HG03575 (cell line): ENCODE measurements at regions not wholly inside any gene's neighbourhood (a gene's known extent, or its start where the extent isn't known, plus 50 kb on each side); places are given as distances from the start of the nearest gene placed in this dataset.

Source experiments
- ATAC-seq: cut with Tn5 transposase; IDR thresholded peaks from one replicate; pipeline ENCODE4 v1.9.1; 2021; ENCODE audit not compliant: unreplicated experiment, insufficient number of reproducible peaks, low FRiP score; ENCODE audit errors: extremely low read depth

DNA sequence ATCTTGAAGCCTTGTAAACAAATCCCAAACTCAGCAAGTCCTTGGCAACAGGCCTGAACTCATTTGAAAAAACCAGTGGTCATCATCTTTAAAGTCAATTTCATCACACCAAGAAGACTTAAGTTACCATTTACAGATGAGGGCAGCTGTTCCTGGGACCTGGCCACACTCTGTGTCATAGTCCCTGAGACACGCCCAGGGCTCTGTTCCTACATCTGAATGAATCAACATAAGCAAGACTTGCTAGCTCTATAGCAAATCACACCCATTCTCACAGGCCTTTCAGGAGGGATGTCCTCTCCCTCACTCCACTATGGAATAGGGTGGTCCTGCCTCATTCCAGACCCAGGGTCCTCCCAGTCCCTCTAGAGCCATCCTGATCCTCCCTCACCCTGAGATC, 142.8 kb downstream of the NSG2 start:
- no peak for ATAC-seq

DNA sequence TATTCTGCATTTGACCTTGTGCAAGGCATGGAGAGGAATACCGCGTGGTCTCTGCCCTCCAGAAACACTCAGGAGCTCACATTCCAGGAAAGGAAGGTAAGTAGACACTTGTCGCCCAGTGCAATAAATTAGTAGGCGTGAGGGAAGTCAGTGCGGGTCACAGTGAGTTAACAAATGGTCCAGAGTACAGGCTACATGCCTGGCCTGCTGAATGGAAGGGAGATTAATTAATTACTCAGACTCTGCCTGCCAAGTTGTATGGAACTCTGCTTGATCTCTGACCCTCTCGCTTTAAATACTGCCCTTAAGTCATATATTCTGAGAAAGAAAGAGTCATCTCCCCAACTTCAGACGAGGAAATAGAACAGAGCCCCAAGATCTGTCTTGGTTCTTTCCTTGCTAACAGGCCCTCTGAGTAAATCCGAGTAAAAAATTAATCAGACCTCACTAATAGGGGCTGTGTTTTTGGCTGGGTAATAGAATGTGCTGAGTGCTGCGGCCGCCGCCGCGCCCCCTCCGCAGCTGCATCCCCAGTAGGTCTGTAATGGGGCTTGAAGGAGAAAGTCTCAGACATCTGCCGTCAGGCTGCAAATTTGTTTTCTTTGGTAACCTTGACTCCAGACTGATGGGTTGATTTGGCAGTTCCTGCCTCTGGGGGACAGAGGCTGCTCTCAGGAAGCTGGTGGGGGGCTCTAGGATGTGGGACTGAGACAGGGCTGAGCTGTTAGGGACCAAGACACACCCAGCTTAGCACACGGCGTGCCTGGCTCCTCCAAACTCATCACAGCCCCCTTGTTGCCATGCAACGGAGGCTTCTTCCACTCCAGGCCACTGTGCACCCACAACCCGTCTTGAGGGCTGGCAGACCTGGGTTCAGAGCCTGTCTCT, 144.4 kb downstream of the NSG2 start:
- no peak for ATAC-seq

DNA sequence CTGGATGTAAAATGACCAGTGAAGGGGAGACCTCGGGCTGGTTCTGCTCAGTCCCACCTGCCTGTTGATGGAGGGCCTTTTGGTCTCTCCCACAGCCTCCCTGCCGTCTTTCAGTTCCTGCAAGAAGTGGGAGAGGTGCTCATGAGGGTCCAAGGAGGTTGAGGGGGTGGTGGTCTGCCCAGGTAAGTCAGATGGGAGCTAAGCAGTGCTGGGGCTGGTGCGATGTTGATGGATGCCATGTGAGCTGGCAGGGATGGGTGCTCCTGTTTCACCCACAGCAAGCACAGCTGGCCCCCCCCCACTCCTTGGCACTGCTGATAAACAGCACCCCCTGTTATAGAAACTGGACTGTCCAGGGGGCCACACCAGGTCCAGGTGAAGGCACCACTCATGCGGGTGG, 145.6 kb downstream of the NSG2 start:
- ATAC-seq = no peak

DNA sequence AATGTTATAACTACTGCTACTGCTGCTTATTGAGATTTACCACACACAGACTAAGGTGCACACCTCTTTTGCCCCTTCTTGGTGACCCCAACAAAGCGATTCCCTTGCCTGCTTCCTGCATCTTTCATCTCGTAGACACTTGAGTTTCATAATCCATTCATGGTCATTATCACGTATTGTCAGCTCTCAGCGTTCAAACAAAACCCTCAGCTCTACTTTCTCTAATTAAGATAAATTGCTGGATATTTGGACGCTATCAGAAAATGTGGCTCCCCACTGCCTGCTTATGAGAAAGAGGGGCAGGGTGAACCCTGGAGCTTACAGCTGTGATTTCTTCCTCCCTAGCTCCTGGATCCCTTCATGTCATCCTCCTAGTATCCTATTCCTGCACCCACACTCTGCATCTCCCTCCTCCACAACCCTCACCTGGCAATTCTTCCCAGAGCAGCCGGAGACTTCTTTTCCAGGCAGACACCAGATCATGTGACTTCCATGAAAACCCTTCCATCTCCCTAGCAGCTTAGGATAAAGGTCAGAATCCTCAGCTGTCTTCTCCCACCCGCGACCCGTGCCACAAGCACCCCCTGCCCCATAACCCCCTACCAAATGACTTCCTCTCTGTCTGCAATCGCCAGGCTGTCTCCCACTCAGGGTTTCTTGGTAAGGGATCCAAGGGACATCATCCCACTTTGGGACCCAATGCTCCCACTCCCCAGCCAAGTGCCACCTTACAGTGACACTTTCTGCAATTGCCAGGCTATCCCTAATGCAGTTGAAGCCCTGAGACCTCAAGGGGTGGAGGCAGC, 146.5 kb downstream of the NSG2 start:
- ATAC-seq = no peak

DNA sequence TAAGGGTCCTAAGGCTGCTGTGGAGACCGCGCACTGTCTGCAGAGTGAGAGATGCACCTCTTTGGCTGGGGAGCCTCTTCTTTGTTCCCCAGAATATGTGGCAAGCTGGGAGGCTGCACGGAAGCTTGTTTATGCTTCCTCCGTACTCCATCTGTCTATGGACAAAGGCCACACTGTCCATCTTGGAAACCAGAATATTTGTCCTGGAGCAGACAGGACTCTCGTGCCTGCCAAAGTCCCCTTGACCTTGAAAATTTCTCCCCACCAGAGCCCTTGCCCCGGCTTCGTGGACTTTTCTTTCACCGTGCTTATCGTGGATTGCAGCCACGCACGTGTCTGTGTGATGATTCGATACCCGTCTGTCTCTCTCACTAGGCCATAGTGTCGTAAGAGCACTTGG, 147.4 kb downstream of the NSG2 start:
- ATAC-seq = no peak

DNA sequence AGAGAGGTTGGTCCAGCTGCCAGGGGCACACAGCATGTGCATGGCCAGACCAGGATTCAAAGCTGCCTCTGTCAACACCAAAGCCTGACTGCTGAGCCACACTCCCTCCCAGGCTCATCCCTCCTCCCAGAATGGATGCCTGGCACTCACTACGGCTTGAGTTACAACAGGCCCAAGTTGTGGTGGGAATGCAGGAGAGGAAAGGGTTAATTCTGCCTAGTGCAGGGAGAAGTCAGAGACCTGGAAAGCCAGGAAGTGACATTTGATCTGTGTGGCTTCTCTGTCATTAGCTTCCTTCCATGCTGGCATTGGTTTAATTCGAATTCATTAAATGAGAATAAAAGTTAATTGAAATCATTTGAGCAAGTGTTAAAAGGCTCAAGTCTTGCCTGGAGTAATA, 150.0 kb downstream of the NSG2 start:
- ATAC-seq = no peak

DNA sequence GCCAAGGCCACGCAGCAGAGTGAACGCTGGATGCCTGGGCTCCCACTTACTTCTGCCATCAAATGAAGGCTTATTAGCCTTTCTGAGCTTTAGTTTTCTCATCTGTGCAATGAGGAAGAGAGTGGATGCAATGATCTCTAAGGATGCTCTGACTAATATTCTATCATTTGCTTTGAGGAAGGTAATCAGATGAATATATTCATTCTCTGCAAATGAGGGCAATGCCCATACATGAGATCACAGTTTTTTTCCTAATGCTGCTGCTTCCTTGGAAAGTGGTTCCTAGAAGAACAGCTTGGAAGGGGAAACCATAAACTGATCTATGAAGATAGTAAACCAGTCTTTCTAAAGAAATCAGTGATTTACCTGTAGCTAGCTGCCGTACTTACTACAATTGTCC, 152.4 kb downstream of the NSG2 start:
- ATAC-seq = no peak

DNA sequence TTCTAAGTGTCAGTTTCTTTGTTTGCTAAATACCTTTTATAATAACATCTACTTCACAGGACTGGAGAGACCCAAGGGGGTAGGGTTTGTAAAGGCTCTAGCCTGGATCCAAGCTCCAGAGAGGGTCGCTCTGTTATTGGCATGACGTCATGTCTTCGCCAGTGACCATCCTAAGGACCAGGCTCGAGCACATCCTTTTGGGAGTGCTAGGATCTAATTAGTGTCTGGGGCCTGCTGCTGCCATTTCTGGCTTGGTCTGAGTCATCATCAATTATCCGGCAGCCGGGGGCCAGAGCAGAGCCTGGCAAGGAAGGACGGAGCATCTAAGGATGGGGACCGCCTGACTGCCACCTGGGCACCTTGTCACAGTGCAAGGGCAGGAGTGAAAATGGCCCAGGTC, 153.0 kb downstream of the NSG2 start:
- no peak for ATAC-seq

DNA sequence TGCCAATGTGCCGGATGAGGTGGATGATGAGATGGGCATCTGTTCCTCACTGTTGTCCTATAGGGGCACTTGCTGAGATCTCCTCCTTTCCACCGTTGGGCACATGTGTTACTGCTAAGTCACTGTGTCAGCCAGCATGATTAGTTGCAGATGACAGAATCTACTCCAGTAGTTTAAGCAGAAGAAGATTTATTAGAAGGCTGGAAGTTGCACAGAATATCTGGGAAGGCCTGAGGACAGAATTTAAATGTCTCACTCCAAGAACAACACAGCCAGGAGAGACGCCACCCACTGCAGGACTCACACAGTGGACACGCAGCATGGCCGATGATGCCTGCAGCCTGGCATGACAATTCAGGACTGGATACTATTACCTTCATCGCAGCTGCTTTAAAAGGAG, 157.5 kb downstream of the NSG2 start:
- ATAC-seq = no peak

DNA sequence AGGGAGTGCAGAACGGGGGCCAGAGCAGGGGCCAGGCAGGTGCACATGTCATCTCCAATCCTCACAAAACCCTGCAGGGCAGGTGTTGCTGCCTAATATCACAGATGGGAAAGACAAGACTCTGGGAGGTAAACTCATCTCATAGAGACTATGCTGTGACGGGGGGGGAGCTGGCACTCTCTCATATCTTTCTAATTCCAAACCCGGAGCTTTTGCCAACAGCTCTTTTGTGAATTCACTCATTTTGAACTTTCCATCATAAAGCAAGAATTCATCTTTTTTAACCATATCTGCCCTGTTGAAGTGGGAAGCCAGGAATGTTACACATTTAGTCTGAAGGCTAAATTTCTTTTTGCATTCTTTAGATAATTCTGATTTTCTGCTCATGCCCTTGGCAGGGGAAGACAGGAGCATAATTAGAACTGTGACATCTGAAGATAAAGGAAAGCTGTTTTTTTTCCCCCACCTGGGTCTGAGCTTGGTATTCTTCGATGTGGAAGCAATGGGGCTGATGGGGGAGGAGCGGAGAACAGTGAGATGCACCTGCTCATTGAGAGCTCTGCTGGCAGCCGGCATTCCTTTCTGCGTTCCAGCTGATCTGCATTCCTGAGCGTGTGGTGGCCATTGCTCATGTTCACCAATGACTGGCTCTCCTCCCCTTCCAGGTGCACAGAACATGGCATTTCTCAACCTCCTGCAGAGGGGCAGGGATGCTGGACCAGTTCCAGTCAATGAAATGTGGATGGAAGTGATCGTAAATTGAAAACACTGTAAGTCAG, 159.2 kb downstream of the NSG2 start:
- no peak for ATAC-seq

DNA sequence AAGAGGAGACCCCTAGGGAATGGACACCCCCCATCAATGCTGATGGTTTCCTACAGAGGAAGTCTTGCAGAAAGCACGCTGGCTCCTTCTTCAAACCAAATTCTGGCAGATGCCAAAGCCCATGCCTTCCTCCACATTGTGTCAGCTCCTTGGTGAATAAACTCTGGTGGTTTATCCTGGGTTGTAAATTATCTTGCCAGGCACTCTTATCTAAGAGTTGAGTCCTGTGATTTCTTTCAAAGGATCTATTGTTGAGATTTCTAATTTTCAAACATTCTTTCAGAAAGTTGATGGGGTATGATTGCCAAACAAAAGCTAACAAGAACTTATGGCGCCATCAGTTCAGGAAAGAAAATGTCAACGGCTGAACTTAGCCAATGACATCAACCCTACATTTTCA, 160.4 kb downstream of the NSG2 start:
- ATAC-seq = no peak

DNA sequence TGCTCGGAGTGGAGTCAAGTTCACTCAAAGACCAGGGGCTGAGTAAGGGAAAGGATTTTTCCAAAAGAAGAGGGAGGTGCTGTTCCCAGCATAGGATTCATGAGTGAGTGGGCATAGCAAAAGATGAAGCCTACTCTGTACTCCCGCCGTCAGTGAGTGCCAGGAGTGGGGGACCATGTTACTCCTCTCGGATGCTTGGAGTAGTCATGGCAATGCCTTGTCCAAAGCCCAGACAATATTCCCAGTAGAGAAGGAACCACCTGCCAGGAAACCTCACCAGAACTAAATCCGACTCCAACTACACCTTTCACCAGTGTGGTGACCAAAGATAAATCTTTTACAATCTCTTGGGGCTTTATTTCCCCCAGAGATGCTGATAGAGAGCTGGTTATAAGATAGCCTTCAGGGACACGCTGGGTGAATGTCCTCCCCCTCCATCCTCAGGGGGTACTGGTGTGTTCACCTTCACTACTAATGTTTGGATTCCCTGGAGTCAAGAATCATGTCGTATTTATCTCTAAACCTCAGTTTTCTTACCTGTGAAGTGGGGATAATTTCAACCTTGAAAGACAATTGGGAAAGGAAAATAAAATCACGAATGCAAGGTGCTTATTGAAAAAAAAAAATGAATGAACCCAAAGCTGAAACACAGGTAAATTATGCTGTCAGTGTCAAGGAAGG, 165.2 kb downstream of the NSG2 start:
- ATAC-seq = no peak

DNA sequence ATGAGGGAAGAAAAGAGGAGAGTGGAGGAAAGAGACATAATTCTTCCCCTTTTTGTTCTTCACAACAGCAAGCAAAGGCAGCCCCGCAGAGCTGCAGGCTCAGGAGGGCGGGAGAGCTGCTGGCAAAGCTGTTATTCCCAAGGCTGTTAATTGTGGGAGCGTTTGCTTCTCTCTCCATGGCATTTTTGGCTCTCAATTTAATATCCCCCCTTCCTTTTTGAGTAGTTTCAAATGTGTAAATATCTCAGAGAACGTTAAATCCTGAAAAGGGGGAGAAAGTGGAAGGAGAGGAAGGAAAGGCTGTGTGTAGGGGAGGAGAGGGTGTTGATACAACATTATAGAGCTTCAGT, 165.7 kb downstream of the NSG2 start:
- ATAC-seq = no peak

DNA sequence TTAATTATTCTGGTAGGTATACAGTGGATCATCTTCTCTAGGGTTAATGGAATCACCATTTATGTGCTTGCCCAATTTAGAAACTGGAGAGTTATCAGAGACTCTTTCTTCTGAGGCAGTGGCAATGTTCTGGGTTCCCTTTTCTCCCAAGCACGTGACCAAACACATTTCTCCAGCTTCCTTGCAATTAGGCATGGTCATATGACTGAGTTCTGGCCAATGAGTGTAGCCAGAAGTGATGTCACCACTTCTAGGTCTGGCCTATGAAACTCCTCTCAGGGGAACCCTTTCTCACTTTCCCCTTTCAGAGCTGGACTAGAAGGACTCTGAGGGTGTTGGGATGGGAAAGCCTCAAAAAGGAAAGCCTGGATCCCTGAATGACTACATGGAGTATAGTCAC, 172.0 kb downstream of the NSG2 start:
- ATAC-seq = no peak

DNA sequence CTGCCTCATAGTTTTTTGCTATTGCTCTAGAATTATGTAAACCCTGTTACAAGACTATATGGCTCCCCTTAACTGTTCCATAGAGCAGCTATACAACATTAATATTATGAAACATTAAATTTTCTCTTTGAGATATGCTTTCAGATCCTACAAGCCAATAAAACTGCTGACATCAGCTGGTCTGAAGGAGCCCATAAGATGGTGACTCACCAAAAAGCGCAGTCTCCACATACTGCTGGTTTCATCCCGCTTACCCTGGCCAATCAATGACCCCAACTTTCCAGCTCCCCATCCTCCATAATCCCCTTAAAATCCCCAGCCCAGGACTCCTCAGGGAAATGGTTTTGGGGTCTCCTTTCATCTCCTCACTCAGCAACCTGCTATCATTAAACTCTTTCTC, 172.7 kb downstream of the NSG2 start:
- ATAC-seq = no peak

DNA sequence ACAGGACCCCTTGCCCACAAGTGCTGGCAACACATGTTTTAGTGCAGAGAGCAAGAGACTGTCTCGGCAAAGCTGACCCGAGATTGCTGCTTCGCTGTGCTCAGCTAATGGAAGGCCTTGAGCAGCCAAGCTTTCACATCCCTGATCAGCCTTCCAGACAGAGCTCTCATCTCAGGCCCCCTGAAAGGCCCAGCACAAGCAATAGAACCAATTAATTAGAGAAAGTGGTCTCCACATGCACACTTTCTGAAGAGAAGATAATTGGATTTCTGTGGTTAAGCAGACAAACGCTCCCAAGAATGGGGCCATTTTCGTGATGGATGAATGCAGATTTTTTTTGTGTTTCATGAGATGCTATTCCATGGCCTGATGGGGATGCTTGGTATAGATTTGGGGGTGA, 174.9 kb downstream of the NSG2 start:
- no peak for ATAC-seq

DNA sequence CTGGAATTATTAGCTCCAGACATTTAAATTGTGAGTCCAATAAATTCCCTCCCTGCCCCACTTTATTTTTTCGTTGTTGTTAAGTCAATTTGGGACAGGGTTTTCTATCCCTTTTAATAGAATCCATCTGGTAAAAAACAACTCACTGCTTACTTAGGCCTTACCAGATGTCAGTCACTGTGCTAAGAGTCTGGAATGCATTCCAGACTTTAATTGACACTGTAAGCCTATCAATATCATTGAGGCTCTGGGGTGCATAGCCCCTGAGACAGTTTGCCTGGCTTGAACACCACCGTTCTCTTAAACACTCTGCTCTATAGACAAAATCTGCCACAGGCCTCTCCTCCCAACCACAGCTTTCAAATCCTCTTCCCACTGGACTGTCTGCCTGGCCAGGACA, 175.9 kb downstream of the NSG2 start:
- no peak for ATAC-seq

DNA sequence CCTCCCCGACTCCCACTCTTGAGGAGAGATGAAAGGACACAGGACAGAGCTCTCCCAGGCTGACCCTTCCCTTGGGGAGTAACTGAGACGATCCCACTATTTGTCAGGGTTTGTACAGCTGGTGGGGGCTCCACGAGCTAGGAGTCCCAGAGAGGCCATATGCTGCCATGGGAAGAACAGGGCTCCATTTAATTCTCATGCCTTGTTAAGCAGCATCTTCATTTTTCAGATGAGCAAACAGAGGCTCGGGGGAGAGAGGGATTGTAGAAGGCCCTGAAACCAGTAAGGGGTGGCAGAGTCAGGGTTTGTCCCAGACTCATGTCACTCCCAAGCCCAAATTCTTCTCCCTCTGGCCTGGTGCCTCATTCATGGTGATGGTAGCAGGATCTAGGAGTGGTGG, 176.4 kb downstream of the NSG2 start:
- ATAC-seq = no peak

DNA sequence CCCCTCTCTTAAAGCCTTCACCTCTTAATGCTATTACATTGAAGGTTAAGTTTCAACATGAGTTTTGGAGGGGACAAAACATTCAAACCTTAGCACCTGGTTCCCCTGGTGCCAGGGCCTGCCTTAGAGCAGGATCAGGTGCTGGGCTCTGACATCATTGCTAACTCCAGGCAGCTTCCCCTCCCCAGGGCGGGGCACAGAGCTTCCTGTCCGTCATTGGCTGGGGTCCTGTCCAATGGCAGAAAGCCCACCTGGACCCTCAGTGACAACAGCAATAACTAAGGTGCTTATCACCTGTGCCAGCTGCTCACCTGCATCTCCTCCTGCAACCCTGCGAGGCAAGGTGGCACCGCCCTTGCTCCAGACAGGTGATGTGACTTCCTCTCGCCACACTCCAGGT, 177.4 kb downstream of the NSG2 start:
- no peak for ATAC-seq
